ENCODE measurements at regions not wholly inside any gene's neighbourhood (a gene's known extent, or its start where the extent isn't known, plus 50 kb on each side); places are given as distances from the start of the nearest gene placed in this dataset.

GRCh38 chr7:156121956-156122355 lies 309.7 kb upstream of the SHH start:
- H3K4me3 Mint-ChIP-seq, result no peak overlapping the region
- Histone ChIP-seq H3K9ac (ENCODE audit: low read length) (no peak overlapping the region), H3K27ac (ENCODE audit: low read length in 2 of 2) (no peak overlapping the region), H3K9me3 (ENCODE audit: control extremely low read depth in 1 of 3, control insufficient read depth in 2 of 3, insufficient read depth in 1 of 3, low read length in 2 of 3) (peaks cover 0 to 20% (median 0%) of the 10 kb centered on the region in 3 donors), H3K4me2 (replicated peaks; ENCODE audit: low read depth, low read length, poor library complexity, severe bottlenecking) (no peak overlapping the region), H3K4me1 (ENCODE audit: control insufficient read depth in 2 of 2, insufficient read depth in 2 of 2, low read length in 2 of 2) (no peaks in the 10 kb centered on the region), H3K36me3 (replicated peaks in 1 of 2; ENCODE audit: control extremely low read depth in 1 of 2, control insufficient read depth in 1 of 2, extremely low read depth in 1 of 2, insufficient read depth in 2 of 2, low read length in 1 of 2) (no peaks in the 10 kb centered on the region), H3K4me3 (ENCODE audit: control extremely low read depth in 1 of 5, extremely low read depth in 1 of 5, insufficient read depth in 1 of 5, low read depth in 2 of 5, low read length in 4 of 5) (no peak overlapping the region), H3K27me3 (replicated peaks in 1 of 4; ENCODE audit: control extremely low read depth in 1 of 4, control insufficient read depth in 3 of 4, insufficient read depth in 4 of 4, low read length in 3 of 4) (no peaks in the 10 kb centered on the region), H4K20me1 (ENCODE audit: control insufficient read depth, insufficient read depth, low read length, poor library complexity, severe bottlenecking) (no peaks in the 10 kb centered on the region), H2AFZ (ENCODE audit: insufficient read depth, low read depth, low read length, poor library complexity, severe bottlenecking) (no peak overlapping the region), H3K79me2 (ENCODE audit: control insufficient read depth, insufficient read depth, low read length) (no peaks in the 10 kb centered on the region)
- WGBS (ENCODE audit: insufficient coverage), result 89% methylated on average over 17 of the region's 17 CpGs
- ATAC-seq (ENCODE audit: low read depth) (no peak), DNase-seq (no peak)
- H3K27ac Mint-ChIP-seq, result no peak overlapping the region
- ChIA-PET POLR2A (no interaction called here), CTCF (no interaction called here)
- no peaks in the 10 kb centered on the region for H3K9me3 Mint-ChIP-seq (ENCODE audit: insufficient read depth)
- intact Hi-C loops (cut with micrococcal nuclease), result no loop called here
- H3K27me3 Mint-ChIP-seq, result no peaks in the 10 kb centered on the region
- H3K4me1 Mint-ChIP-seq, result no peaks in the 10 kb centered on the region
- TF ChIP-seq CTCF (IDR thresholded peaks at IDR 0.05) (no peak), EZH2 (IDR thresholded peaks at IDR 0.05; ENCODE audit: borderline replicate concordance, insufficient read depth, low read depth, low read length, poor library complexity, severe bottlenecking) (no peak)

GRCh38 chr7:156121434-156121833 lies 309.2 kb upstream of the SHH start:
- H3K27ac ChIP-seq (ENCODE audit: low read length in 2 of 2), result no peak overlapping the region
- DNase-seq (no peak), ATAC-seq (ENCODE audit: low read depth) (no peak)
- no peaks in the 10 kb centered on the region for H3K36me3 ChIP-seq (replicated peaks in 1 of 2; ENCODE audit: control extremely low read depth in 1 of 2, control insufficient read depth in 1 of 2, extremely low read depth in 1 of 2, insufficient read depth in 2 of 2, low read length in 1 of 2)
- Mint-ChIP-seq H3K4me1 (no peaks in the 10 kb centered on the region), H3K4me3 (no peak overlapping the region), H3K9me3 (ENCODE audit: insufficient read depth) (no peaks in the 10 kb centered on the region), H3K27me3 (no peaks in the 10 kb centered on the region), H3K27ac (no peak overlapping the region)
- 89% methylated on average over 10 of the region's 10 CpGs for WGBS (ENCODE audit: insufficient coverage)
- no peak overlapping the region for H3K9ac ChIP-seq (ENCODE audit: low read length)
- H2AFZ ChIP-seq (ENCODE audit: insufficient read depth, low read depth, low read length, poor library complexity, severe bottlenecking), result no peak overlapping the region
- intact Hi-C loops (cut with micrococcal nuclease), result no loop called here
- H3K27me3 ChIP-seq (replicated peaks in 1 of 4; ENCODE audit: control extremely low read depth in 1 of 4, control insufficient read depth in 3 of 4, insufficient read depth in 4 of 4, low read length in 3 of 4), result no peaks in the 10 kb centered on the region
- TF ChIP-seq EZH2 (IDR thresholded peaks at IDR 0.05; ENCODE audit: borderline replicate concordance, insufficient read depth, low read depth, low read length, poor library complexity, severe bottlenecking) (no peak), CTCF (IDR thresholded peaks at IDR 0.05) (no peak)
- H3K4me2 ChIP-seq (replicated peaks; ENCODE audit: low read depth, low read length, poor library complexity, severe bottlenecking), result no peak overlapping the region
- H4K20me1 ChIP-seq (ENCODE audit: control insufficient read depth, insufficient read depth, low read length, poor library complexity, severe bottlenecking), result no peaks in the 10 kb centered on the region
- CTCF ChIA-PET, result no interaction called here
- no peaks in the 10 kb centered on the region for H3K4me1 ChIP-seq (ENCODE audit: control insufficient read depth in 2 of 2, insufficient read depth in 2 of 2, low read length in 2 of 2)
- peaks cover 0 to 20% (median 0%) of the 10 kb centered on the region in 3 donors for H3K9me3 ChIP-seq (ENCODE audit: control extremely low read depth in 1 of 3, control insufficient read depth in 2 of 3, insufficient read depth in 1 of 3, low read length in 2 of 3)
- POLR2A ChIA-PET, result no interaction called here
- H3K79me2 ChIP-seq (ENCODE audit: control insufficient read depth, insufficient read depth, low read length), result no peaks in the 10 kb centered on the region
- no peak overlapping the region for H3K4me3 ChIP-seq (ENCODE audit: control extremely low read depth in 1 of 5, extremely low read depth in 1 of 5, insufficient read depth in 1 of 5, low read depth in 2 of 5, low read length in 4 of 5)

Measured in B cell (primary cell).